ENCODE measurements at regions not wholly inside any gene's neighbourhood (a gene's known extent, or its start where the extent isn't known, plus 50 kb on each side); places are given as distances from the start of the nearest gene placed in this dataset.

DNA sequence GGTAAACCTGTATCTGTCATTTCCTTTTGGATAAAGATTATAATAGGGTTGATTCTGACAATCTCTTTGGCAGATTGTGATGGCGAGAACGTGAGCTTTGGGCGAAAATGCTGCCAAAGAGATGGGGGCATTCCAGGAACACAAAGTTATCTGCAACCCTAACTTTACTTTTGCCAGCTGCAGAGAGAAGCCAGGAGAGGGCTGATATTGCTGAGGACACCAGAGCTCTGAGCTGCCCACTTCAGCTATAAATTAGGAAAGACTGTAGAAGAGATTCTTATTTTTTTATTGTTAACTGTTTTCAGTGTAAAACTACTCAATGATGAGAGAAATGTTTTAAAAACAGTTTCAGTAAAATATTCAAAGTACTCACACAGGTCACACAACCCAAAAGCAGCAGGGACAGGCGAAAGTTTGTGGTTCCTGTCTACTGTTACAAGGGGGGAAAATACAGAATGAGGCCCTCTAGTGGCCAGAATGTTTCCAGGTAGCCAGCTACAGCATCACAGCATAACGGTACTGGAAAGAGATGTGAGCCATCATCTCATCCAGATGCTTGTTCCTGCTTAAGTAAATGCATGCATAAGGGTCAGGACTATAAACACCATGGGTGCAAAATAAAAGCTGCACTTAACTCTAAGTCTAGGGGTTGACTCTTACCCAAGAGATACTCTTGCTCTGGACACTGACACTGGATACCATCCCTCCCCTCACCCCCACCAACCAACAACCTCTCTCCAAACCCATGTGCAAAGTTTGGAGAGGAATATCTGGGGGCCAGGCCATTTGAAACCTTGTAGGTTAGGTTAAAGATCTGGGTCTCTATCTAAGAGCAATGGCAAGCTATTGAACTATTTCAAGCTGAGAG lies 498.4 kb downstream of the RMST start:
- Mint-ChIP-seq H3K36me3 (no peaks in the 10 kb centered on the region), H3K9me3 (peaks cover 6% of the 10 kb centered on the region in 2 donors), H3K27me3 (ENCODE audit: low read depth in 2 of 2) (peaks cover 0 to 3% of the 10 kb centered on the region in 2 donors), H3K4me3 (no peak overlapping the region), H3K4me1 (no peaks in the 10 kb centered on the region), H3K27ac (no peak overlapping the region)
- DNase-seq (peak in 1 of 2 donors; percentile 25), ATAC-seq (no peak)
- 62% methylated on average over 5 of the region's 5 CpGs for WGBS (ENCODE audit: insufficient coverage)
- no peaks in the 10 kb centered on the region for H3K36me3 ChIP-seq (ENCODE audit: control insufficient read depth, insufficient read depth, low read length)
- H3K9me3 ChIP-seq (ENCODE audit: control insufficient read depth, insufficient read depth, low read length) = no peaks in the 10 kb centered on the region
- intact Hi-C loops (cut with micrococcal nuclease) = no loop called here
- H3K27me3 ChIP-seq (ENCODE audit: control insufficient read depth, insufficient read depth, low read length) = no peaks in the 10 kb centered on the region
- TF ChIP-seq, protein P1, sequence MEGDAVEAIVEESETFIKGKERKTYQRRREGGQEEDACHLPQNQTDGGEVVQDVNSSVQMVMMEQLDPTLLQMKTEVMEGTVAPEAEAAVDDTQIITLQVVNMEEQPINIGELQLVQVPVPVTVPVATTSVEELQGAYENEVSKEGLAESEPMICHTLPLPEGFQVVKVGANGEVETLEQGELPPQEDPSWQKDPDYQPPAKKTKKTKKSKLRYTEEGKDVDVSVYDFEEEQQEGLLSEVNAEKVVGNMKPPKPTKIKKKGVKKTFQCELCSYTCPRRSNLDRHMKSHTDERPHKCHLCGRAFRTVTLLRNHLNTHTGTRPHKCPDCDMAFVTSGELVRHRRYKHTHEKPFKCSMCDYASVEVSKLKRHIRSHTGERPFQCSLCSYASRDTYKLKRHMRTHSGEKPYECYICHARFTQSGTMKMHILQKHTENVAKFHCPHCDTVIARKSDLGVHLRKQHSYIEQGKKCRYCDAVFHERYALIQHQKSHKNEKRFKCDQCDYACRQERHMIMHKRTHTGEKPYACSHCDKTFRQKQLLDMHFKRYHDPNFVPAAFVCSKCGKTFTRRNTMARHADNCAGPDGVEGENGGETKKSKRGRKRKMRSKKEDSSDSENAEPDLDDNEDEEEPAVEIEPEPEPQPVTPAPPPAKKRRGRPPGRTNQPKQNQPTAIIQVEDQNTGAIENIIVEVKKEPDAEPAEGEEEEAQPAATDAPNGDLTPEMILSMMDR (IDR thresholded peaks at IDR 0.05) = peak; percentile 15
- no peak overlapping the region for H3K27ac ChIP-seq (ENCODE audit: low read length)
- no peaks in the 10 kb centered on the region for H3K4me1 ChIP-seq (ENCODE audit: control insufficient read depth, insufficient read depth, low read length)
- no peak overlapping the region for H3K4me3 ChIP-seq (ENCODE audit: low read length)

DNA sequence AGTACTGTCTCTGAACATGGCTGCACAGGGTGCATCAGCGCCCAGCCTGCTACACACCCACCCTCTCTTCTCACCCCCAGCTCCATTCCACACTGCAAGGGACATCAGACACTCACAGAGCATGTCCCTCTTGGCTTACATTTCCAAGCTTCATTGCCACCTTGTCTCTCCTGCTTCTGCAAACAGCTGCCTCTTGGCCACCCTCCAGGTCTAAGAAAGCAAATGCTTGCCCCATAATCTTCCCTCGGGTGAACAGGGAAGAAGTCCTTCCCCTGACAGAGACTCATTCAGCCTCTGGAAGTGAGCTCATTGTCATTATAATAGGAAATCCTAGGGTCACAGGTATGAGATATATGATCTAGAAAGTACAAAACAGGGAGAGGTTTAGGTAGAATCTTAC lies 505.2 kb downstream of the RMST start:
- peaks cover 0 to 2% of the 10 kb centered on the region in 2 donors for H3K9me3 Mint-ChIP-seq
- H3K36me3 ChIP-seq (ENCODE audit: control insufficient read depth, insufficient read depth, low read length) = no peaks in the 10 kb centered on the region
- DNase-seq (no peak), ATAC-seq (no peak)
- no peaks in the 10 kb centered on the region for H3K4me1 ChIP-seq (ENCODE audit: control insufficient read depth, insufficient read depth, low read length)
- H3K27ac Mint-ChIP-seq = no peak overlapping the region
- WGBS (ENCODE audit: insufficient coverage) = 69% methylated on average over 1 of the region's 2 CpGs
- intact Hi-C loops (cut with micrococcal nuclease) = no loop called here
- H3K27me3 ChIP-seq (ENCODE audit: control insufficient read depth, insufficient read depth, low read length) = no peaks in the 10 kb centered on the region
- no peaks in the 10 kb centered on the region for H3K4me1 Mint-ChIP-seq
- no peaks in the 10 kb centered on the region for H3K36me3 Mint-ChIP-seq
- TF ChIP-seq, protein P1 (IDR thresholded peaks at IDR 0.05) = no peak
- H3K4me3 ChIP-seq (ENCODE audit: low read length) = no peak overlapping the region
- H3K4me3 Mint-ChIP-seq = no peak overlapping the region
- H3K27me3 Mint-ChIP-seq (ENCODE audit: low read depth in 2 of 2) = peaks cover 0 to 2% of the 10 kb centered on the region in 2 donors
- H3K9me3 ChIP-seq (ENCODE audit: control insufficient read depth, insufficient read depth, low read length) = no peaks in the 10 kb centered on the region
- H3K27ac ChIP-seq (ENCODE audit: low read length) = no peak overlapping the region

DNA sequence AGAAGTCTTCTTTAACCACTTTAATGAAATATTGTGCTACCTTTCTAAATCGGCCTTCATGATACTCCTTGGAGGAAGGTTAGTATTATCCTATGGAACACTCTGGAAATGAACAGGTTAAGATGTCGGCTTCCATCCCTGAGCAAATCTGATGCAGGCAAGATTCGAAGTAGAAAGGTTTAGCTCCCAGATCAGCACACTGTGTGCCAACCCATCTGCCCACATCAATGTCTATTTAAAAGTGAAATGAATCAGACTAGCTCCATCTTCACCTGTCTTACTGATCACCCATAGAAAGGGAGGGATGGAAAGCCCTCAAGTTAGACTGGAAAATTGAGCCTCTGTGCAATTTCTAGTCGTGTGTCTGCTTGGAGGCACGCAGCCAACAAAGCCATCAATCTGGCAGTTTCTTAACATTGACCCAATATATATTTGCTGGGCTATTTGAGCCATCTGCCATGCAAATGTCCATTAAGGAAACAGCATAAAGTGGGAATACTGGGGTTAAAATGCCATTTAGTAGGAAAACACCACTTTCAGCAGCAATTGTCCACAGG lies 506.1 kb downstream of the RMST start:
- Mint-ChIP-seq H3K4me3 (no peak overlapping the region), H3K9me3 (no peaks in the 10 kb centered on the region), H3K36me3 (no peaks in the 10 kb centered on the region), H3K27ac (no peak overlapping the region), H3K4me1 (no peaks in the 10 kb centered on the region), H3K27me3 (ENCODE audit: low read depth in 2 of 2) (no peaks in the 10 kb centered on the region)
- Histone ChIP-seq H3K27ac (ENCODE audit: low read length) (no peak overlapping the region), H3K4me1 (ENCODE audit: control insufficient read depth, insufficient read depth, low read length) (no peaks in the 10 kb centered on the region), H3K36me3 (ENCODE audit: control insufficient read depth, insufficient read depth, low read length) (no peaks in the 10 kb centered on the region), H3K4me3 (ENCODE audit: low read length) (no peak overlapping the region), H3K27me3 (ENCODE audit: control insufficient read depth, insufficient read depth, low read length) (no peaks in the 10 kb centered on the region), H3K9me3 (ENCODE audit: control insufficient read depth, insufficient read depth, low read length) (no peaks in the 10 kb centered on the region)
- DNase-seq = no peak
- TF ChIP-seq, protein P1 (IDR thresholded peaks at IDR 0.05) = no peak
- 71% methylated on average over 5 of the region's 5 CpGs for WGBS (ENCODE audit: insufficient coverage)
- intact Hi-C loops (cut with micrococcal nuclease) = no loop called here
- no peak for ATAC-seq
